HG03442 (cell line): ENCODE measurements at regions not wholly inside any gene's neighbourhood (a gene's known extent, or its start where the extent isn't known, plus 50 kb on each side); places are given as distances from the start of the nearest gene placed in this dataset.
"Not testable (repeated sequence)": the region's sequence is repeated elsewhere in the genome, so short reads cannot be mapped to it uniquely, and the experiment has no call there.

Experiments used
- ATAC-seq: cut with Tn5 transposase; IDR thresholded peaks from one replicate; pipeline ENCODE4 v1.9.1; 2021; ENCODE audit warnings: mild to moderate bottlenecking, moderate library complexity; ENCODE audit not compliant: unreplicated experiment

DNA sequence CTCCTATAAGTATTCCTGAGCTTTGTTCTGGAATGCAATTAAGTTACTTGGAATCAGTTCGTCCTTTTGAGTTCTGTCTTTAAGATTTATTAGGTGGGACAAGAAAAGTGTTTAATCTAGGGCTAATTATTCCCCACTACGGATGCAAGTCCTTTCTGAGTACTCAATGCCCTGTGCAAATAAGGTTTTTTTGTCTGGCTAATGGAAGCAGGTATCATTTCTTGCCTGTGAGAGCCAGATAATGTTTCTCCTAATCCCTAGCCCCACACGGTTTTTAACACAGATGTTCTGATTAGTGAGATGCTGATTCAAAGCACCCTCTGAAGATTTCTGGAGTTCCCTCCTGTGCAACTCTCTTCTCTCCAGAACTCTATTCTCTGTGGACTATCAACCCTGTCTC is 296.6 kb upstream of the PRICKLE1 start:
- no peak for ATAC-seq

GRCh38 chr12:42885677-42886076 is 296.1 kb upstream of the PRICKLE1 start:
- ATAC-seq, result no peak

DNA sequence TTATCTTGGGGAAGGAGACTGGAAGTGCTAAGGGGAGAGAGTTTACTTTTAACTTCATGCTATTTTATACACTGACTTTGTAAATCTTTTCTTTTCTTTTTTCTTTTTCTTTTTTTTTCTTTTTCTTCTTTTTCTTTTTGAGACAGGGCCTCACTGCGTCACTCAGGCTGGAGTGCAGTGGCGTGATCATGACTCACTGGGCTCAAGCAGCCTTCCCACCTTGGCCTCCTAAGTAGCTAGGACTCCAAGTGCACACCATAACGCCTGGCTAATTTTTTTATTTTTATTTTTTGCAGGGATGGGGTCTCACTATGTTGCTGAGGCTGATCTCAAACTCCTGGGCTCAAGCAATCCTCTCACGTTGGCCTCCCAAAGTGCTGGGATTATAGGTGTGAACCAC is 294.6 kb upstream of the PRICKLE1 start:
- no peak for ATAC-seq

GRCh38 chr12:42873401-42873800 is 283.9 kb upstream of the PRICKLE1 start:
- no peak for ATAC-seq

GRCh38 chr12:42871816-42872215 is 282.3 kb upstream of the PRICKLE1 start:
- no peak for ATAC-seq

DNA sequence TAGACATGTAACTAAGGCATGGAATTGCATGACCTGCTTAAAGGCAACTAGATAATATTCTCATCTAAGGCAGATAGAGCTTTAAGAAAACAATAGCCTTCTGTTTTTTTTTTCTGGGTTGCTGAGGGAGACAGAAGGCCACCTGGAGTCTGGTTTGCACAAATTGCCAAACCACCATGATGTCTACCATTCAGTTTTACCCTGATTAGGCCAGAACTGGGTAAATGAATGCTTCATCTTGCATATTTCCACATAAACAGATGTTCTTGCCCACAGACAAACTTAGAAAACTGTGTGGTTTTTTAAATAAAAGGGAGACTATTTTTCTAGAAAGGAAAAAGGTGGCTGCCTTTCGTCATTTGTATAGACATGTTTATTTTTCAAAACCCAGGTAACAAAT is 278.7 kb upstream of the PRICKLE1 start:
- ATAC-seq, result no peak

DNA sequence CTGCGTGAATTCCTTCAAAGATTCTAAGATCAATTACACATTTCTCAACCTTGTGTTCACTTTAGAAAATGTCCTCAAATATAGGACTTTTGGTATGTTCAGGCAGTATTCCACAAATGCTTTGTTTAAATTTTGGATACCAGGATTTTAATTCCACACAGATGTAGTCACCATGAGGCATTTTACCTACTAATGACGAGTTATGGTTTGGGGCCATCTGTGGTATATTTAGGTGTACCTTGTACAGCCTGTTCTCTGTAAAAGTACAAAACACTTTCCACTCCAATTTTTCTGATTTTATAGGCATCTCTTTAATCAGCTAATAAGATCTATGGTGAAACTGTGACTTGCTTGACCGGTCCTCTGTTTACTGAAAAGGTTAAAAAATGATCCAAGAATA is 275.7 kb upstream of the PRICKLE1 start:
- ATAC-seq, result no peak

GRCh38 chr12:42862055-42862454 is 272.5 kb upstream of the PRICKLE1 start:
- no peak for ATAC-seq

DNA sequence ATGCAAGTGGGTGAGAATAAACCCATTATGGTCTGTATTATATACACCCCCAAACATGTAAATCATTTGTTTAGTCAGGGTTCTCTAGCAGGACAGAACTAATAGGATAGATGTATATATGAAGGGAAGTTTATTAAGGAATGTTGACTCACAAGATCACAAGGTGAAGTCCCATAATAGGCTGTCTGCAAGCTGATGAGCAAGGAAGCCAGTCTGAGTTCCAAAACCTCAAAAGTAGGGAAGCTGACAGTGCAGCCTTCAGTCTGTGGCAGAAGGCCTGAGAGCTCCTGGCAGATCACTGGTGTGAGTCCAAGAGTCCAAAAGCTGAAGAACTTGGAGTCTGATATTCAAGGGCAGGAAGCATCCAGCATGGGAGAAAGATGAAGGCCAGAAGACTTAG is 270.8 kb upstream of the PRICKLE1 start:
- not testable (repeated sequence) for ATAC-seq

- no peak for ATAC-seq
Observed at GRCh38 chr12:42859612-42860011, 270.1 kb upstream of the PRICKLE1 start.

DNA sequence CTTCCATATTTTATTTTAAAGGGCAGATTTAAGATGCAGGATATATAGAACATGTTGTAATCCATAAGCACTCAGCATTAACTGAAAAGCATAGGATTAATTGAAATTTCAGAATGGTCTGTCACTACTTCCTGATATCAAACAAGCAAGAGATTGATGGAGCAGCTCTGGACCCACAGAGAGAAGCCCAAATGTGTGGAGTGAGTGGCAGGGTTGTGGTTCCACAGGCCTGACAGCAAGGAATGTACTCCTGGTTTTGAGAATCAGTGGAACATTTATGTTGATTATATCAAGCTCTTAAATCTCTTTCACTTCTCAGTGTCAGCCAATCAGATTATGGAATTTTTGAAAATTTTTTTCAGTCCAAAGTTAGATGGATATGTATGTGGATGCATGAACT is 267.6 kb upstream of the PRICKLE1 start:
- ATAC-seq, result no peak

- ATAC-seq, result no peak
Observed at GRCh38 chr12:42855362-42855950, 265.9 kb upstream of the PRICKLE1 start.

- ATAC-seq, result no peak
Observed at GRCh38 chr12:42854826-42855225, 265.3 kb upstream of the PRICKLE1 start.

GRCh38 chr12:42854208-42854607 is 264.7 kb upstream of the PRICKLE1 start:
- no peak for ATAC-seq

DNA sequence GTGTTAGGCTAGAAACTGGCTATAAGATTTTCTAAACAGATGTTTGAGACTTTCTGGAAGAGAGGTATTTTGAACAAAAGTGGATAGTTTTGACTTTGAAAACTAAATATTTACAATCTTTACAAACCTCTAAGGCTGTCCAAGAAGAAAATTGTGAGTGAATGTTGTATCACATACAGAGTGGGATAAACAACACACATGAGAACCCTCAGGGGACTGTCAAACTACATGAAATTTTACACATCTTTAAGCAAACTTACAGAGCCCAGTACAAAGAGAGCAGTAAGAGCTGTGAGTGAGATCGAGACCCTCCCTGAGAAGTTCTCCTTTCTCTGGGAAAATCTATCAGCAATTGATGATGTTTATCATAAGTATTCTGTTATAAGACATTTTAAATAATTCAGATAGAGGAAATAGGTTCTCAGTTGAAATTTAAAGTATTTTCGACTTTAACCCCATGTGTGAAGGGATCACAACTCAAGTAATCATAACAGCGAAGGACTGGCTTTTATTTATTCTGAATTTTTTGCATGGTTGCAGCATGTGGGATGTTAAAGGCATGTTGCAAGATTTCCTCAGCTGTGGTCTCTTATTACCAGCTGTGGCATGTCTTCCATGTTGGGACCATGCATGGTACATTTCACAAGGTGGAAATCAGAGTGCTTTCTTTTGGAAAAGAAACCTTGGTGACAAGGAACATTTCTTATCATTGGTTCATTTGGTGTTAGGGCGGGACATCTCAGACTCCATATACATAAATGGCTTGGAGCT is 264.0 kb upstream of the PRICKLE1 start:
- no peak for ATAC-seq

GRCh38 chr12:42846782-42847181 is 257.2 kb upstream of the PRICKLE1 start:
- ATAC-seq, result no peak

DNA sequence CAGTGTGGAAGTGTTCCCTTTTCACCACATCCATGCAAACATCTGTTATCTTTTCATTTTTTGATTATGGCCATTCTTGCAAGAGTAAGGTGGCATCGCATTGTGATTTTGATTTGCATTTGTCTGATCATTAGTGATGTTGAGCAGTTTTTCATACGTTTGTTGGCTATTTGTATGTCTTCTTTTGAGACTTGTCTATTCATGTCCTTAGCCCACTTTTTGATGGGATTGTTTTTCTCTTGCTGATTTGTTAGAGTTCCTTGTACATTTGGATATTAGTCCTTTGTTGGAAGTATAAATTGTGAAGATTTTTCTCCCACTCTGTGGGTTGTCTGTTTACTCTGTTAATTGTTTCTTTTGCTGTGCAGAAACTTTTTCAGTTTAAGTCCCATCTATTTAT is 244.5 kb upstream of the PRICKLE1 start:
- no peak for ATAC-seq

GRCh38 chr12:42828836-42829235 is 239.3 kb upstream of the PRICKLE1 start:
- ATAC-seq, result no peak

- no peak for ATAC-seq
Observed at GRCh38 chr12:42824327-42824726, 234.8 kb upstream of the PRICKLE1 start.

- ATAC-seq, result no peak
Observed at GRCh38 chr12:42823679-42824078, 234.1 kb upstream of the PRICKLE1 start.

DNA sequence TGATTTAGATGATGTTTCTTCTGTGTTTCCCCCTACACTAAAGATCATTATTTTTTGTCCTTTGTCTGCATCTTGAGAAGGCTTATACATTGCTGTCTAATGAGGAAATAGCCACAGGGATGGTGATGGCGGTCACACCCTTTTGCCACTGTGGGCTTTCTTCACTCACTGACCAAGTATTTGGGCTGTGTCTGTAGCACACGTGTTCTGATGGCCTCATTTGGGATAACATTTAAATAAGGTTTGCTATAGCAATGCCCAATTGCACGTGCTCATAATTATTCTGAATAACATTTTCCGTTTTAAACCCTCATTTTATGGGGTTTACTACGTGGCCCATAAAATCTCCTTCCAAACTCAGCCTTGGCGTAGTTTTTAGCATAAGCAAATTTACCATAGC is 230.3 kb upstream of the PRICKLE1 start:
- no peak for ATAC-seq

GRCh38 chr12:42815068-42815467 is 225.5 kb upstream of the PRICKLE1 start:
- ATAC-seq, result no peak

GRCh38 chr12:42812871-42813270 is 223.3 kb upstream of the PRICKLE1 start:
- ATAC-seq, result no peak
